ENCODE measurements at regions not wholly inside any gene's neighbourhood (a gene's known extent, or its start where the extent isn't known, plus 50 kb on each side); places are given as distances from the start of the nearest gene placed in this dataset.

GRCh38 chr12:30095511-30095910 is 311.8 kb upstream of the TMTC1 start:
- H3K36me3 ChIP-seq (ENCODE audit: control insufficient read depth, insufficient read depth, low read length), result no peaks in the 10 kb centered on the region
- H3K27me3 ChIP-seq (ENCODE audit: control insufficient read depth, insufficient read depth, low read length), result no peaks in the 10 kb centered on the region
- no peaks in the 10 kb centered on the region for H3K9me3 ChIP-seq (ENCODE audit: control insufficient read depth, insufficient read depth, low read length)
- H3K4me1 ChIP-seq (ENCODE audit: control insufficient read depth, insufficient read depth, low read length), result peaks cover 26% of the 10 kb centered on the region
- no peak overlapping the region for H3K4me3 ChIP-seq (ENCODE audit: low read depth, low read length)
- H3K9ac ChIP-seq (ENCODE audit: low read depth, low read length), result no peak overlapping the region
- no peak overlapping the region for H3K27ac ChIP-seq (ENCODE audit: low read depth, low read length)

DNA sequence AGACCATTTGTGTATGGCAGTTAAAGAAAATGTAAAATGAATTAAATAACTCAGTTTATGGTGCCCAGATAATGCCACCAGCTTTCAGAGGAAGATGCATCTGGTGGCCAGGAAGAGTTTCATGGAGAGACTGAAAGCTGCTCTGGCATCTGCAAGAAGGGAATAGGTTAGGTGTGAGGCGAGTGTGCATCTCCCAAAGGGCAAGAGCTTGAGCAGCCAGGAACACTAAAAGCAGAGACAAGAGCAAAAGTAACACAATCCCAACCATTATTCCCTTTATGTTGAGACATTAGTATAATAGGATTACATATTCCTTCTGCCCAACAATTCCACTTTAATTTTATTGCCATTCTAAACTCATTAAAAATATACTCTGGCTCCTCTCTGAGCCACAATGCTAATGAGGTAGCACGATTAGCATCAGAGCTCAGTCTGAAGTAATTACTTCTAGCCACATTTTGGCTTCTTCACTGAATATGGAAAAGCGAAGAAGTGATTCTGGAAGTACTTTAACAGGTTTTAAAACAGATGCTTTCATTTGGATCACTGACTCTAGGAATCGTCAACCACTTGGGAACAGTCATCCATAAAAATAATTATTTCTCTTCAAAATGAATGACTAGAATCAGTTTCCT is 309.4 kb upstream of the TMTC1 start:
- Histone ChIP-seq H3K4me3 (ENCODE audit: low read depth, low read length) (no peak overlapping the region), H3K4me1 (ENCODE audit: control insufficient read depth, insufficient read depth, low read length) (peaks cover 12% of the 10 kb centered on the region), H3K9ac (ENCODE audit: low read depth, low read length) (no peak overlapping the region), H3K36me3 (ENCODE audit: control insufficient read depth, insufficient read depth, low read length) (no peaks in the 10 kb centered on the region), H3K27ac (ENCODE audit: low read depth, low read length) (no peak overlapping the region), H3K9me3 (ENCODE audit: control insufficient read depth, insufficient read depth, low read length) (no peaks in the 10 kb centered on the region), H3K27me3 (ENCODE audit: control insufficient read depth, insufficient read depth, low read length) (no peaks in the 10 kb centered on the region)

DNA sequence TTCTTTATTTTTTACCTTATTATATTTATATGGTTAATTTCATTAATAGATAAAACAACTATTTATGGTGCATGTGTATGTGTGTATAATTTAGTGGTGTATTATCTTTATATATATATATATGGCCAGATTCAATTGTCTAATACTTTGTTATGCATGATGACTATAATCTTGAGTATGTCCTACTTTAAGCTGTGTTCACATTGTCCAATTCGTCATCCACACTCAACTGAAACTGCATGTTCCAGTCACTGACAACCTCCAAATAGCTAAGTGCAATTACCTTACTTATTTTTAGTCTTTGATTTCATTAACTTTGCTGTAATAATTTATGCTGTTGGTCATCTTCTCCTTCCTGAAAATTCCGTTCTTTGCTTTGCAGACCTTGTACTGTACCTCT is 306.5 kb upstream of the TMTC1 start:
- no peaks in the 10 kb centered on the region for H3K9me3 ChIP-seq (ENCODE audit: control insufficient read depth, insufficient read depth, low read length)
- no peaks in the 10 kb centered on the region for H3K4me1 ChIP-seq (ENCODE audit: control insufficient read depth, insufficient read depth, low read length)
- no peak overlapping the region for H3K4me3 ChIP-seq (ENCODE audit: low read depth, low read length)
- H3K36me3 ChIP-seq (ENCODE audit: control insufficient read depth, insufficient read depth, low read length), result no peaks in the 10 kb centered on the region
- no peak overlapping the region for H3K27ac ChIP-seq (ENCODE audit: low read depth, low read length)
- H3K27me3 ChIP-seq (ENCODE audit: control insufficient read depth, insufficient read depth, low read length), result no peaks in the 10 kb centered on the region
- no peak overlapping the region for H3K9ac ChIP-seq (ENCODE audit: low read depth, low read length)

- Histone ChIP-seq H3K4me3 (ENCODE audit: low read depth, low read length) (no peak overlapping the region), H3K4me1 (ENCODE audit: control insufficient read depth, insufficient read depth, low read length) (no peaks in the 10 kb centered on the region)
Measured at GRCh38 chr12:30088259-30088995, 304.7 kb upstream of the TMTC1 start.

DNA sequence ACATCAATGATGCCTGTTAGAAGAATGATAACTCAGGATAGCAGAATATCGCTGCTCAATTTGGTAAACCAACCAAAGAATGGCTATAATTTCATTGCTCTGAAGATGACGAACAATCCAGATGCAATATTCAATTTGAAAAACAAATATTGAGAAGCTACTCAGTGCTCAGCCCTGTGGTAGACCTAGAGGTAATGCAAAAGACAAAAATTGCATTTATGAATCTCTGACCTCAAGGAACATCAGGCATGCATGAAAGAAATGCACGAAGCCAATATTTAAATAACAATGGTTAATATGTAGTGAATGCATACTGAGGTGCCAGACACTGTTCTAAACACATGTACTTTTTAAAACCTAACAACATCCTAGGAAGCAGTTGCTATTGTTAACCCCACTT is 298.6 kb upstream of the TMTC1 start:
- H3K27me3 ChIP-seq (ENCODE audit: control insufficient read depth, insufficient read depth, low read length), result no peaks in the 10 kb centered on the region
- no peaks in the 10 kb centered on the region for H3K4me1 ChIP-seq (ENCODE audit: control insufficient read depth, insufficient read depth, low read length)
- no peaks in the 10 kb centered on the region for H3K9me3 ChIP-seq (ENCODE audit: control insufficient read depth, insufficient read depth, low read length)
- no peak overlapping the region for H3K27ac ChIP-seq (ENCODE audit: low read depth, low read length)
- H3K36me3 ChIP-seq (ENCODE audit: control insufficient read depth, insufficient read depth, low read length), result no peaks in the 10 kb centered on the region
- H3K9ac ChIP-seq (ENCODE audit: low read depth, low read length), result no peak overlapping the region
- no peak overlapping the region for H3K4me3 ChIP-seq (ENCODE audit: low read depth, low read length)

More at GRCh38 chr12:30088259-30088995, 304.7 kb upstream of the TMTC1 start:
- no peak overlapping the region for H3K9ac ChIP-seq (ENCODE audit: low read depth, low read length)
- H3K9me3 ChIP-seq (ENCODE audit: control insufficient read depth, insufficient read depth, low read length), result no peaks in the 10 kb centered on the region
- no peaks in the 10 kb centered on the region for H3K36me3 ChIP-seq (ENCODE audit: control insufficient read depth, insufficient read depth, low read length)
- H3K27me3 ChIP-seq (ENCODE audit: control insufficient read depth, insufficient read depth, low read length), result no peaks in the 10 kb centered on the region
- no peak overlapping the region for H3K27ac ChIP-seq (ENCODE audit: low read depth, low read length)

DNA sequence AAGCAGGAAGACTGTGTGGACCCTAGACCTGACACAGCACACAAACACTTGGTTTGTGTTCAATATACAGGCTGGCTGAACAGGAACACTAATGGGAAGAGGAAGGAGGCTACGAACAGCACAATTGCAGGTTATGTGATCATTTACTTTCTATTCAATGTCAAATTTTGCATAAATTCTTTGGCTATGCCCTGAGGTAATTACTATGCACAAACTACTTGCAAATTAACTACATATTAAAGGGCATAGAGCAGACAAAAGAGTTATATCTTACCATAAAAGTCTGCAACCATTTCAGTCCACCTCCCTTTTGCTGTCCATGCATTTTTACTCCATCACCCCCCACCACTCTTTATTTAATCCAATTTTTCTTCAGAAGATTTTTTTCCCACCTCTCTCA is 291.2 kb upstream of the TMTC1 start:
- no peak overlapping the region for H3K27ac ChIP-seq (ENCODE audit: low read depth, low read length)
- H3K9me3 ChIP-seq (ENCODE audit: control insufficient read depth, insufficient read depth, low read length), result no peaks in the 10 kb centered on the region; the same call in 1 of the 2 replicates
- no peaks in the 10 kb centered on the region for H3K36me3 ChIP-seq (ENCODE audit: control insufficient read depth, insufficient read depth, low read length)
- H3K27me3 ChIP-seq (ENCODE audit: control insufficient read depth, insufficient read depth, low read length), result no peaks in the 10 kb centered on the region
- H3K4me1 ChIP-seq (ENCODE audit: control insufficient read depth, insufficient read depth, low read length), result no peaks in the 10 kb centered on the region
- H3K4me3 ChIP-seq (ENCODE audit: low read depth, low read length), result no peak overlapping the region
- H3K9ac ChIP-seq (ENCODE audit: low read depth, low read length), result no peak overlapping the region

DNA sequence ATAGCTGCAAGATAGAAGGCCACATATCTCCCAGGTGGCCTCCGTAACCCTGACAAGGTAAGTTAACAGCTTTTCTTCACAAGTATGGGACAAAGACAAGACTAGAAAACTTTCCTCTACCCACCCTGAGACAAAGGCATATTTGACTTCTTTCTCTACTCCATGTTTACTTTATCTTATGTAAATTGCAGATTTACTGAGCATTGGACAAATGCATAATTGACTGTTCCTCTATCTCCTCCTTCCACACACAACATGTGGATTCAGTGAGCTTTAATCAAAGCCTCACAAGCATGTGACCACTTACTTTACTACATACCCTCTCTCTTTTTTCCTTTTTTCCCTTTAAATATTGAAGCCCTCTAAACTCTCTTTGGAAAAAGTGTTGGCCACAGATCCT is 289.1 kb upstream of the TMTC1 start:
- Histone ChIP-seq H3K27me3 (ENCODE audit: control insufficient read depth, insufficient read depth, low read length) (no peaks in the 10 kb centered on the region), H3K9me3 (ENCODE audit: control insufficient read depth, insufficient read depth, low read length) (no peaks in the 10 kb centered on the region; the same call in 1 of the 2 replicates), H3K4me3 (ENCODE audit: low read depth, low read length) (no peak overlapping the region), H3K4me1 (ENCODE audit: control insufficient read depth, insufficient read depth, low read length) (no peaks in the 10 kb centered on the region), H3K9ac (ENCODE audit: low read depth, low read length) (no peak overlapping the region), H3K36me3 (ENCODE audit: control insufficient read depth, insufficient read depth, low read length) (no peaks in the 10 kb centered on the region), H3K27ac (ENCODE audit: low read depth, low read length) (no peak overlapping the region)

- Histone ChIP-seq H3K27me3 (ENCODE audit: control insufficient read depth, insufficient read depth, low read length) (no peaks in the 10 kb centered on the region), H3K36me3 (ENCODE audit: control insufficient read depth, insufficient read depth, low read length) (no peaks in the 10 kb centered on the region), H3K27ac (ENCODE audit: low read depth, low read length) (no peak overlapping the region), H3K9me3 (ENCODE audit: control insufficient read depth, insufficient read depth, low read length) (no peaks in the 10 kb centered on the region), H3K4me1 (ENCODE audit: control insufficient read depth, insufficient read depth, low read length) (0 out of 2 replicates have a peak, but pooled peaks cover 4% of the 10 kb centered on the region), H3K9ac (ENCODE audit: low read depth, low read length) (no peak overlapping the region), H3K4me3 (ENCODE audit: low read depth, low read length) (no peak overlapping the region)
Measured at GRCh38 chr12:30067146-30067545, 283.4 kb upstream of the TMTC1 start.

GRCh38 chr12:30064906-30065305 is 281.2 kb upstream of the TMTC1 start:
- Histone ChIP-seq H3K4me1 (ENCODE audit: control insufficient read depth, insufficient read depth, low read length) (0 out of 2 replicates have a peak, but pooled peaks cover 4% of the 10 kb centered on the region), H3K9me3 (ENCODE audit: control insufficient read depth, insufficient read depth, low read length) (no peaks in the 10 kb centered on the region), H3K27me3 (ENCODE audit: control insufficient read depth, insufficient read depth, low read length) (no peaks in the 10 kb centered on the region), H3K27ac (ENCODE audit: low read depth, low read length) (no peak overlapping the region), H3K4me3 (ENCODE audit: low read depth, low read length) (no peak overlapping the region), H3K36me3 (ENCODE audit: control insufficient read depth, insufficient read depth, low read length) (no peaks in the 10 kb centered on the region), H3K9ac (ENCODE audit: low read depth, low read length) (no peak overlapping the region)

GRCh38 chr12:30063435-30063945 is 279.7 kb upstream of the TMTC1 start:
- no peak overlapping the region for H3K9ac ChIP-seq (ENCODE audit: low read depth, low read length)
- no peak overlapping the region for H3K27ac ChIP-seq (ENCODE audit: low read depth, low read length)
- H3K4me1 ChIP-seq (ENCODE audit: control insufficient read depth, insufficient read depth, low read length), result 0 out of 2 replicates have a peak, but pooled peaks cover 4% of the 10 kb centered on the region
- H3K27me3 ChIP-seq (ENCODE audit: control insufficient read depth, insufficient read depth, low read length), result no peaks in the 10 kb centered on the region
- H3K9me3 ChIP-seq (ENCODE audit: control insufficient read depth, insufficient read depth, low read length), result no peaks in the 10 kb centered on the region
- H3K36me3 ChIP-seq (ENCODE audit: control insufficient read depth, insufficient read depth, low read length), result no peaks in the 10 kb centered on the region
- H3K4me3 ChIP-seq (ENCODE audit: low read depth, low read length), result no peak overlapping the region

GRCh38 chr12:30048371-30048770 is 264.6 kb upstream of the TMTC1 start:
- Histone ChIP-seq H3K9ac (ENCODE audit: low read depth, low read length) (no peak overlapping the region), H3K27ac (ENCODE audit: low read depth, low read length) (peak overlapping the region; percentile 77), H3K4me1 (ENCODE audit: control insufficient read depth, insufficient read depth, low read length) (peaks cover 13% of the 10 kb centered on the region), H3K36me3 (ENCODE audit: control insufficient read depth, insufficient read depth, low read length) (no peaks in the 10 kb centered on the region), H3K4me3 (ENCODE audit: low read depth, low read length) (no peak overlapping the region), H3K9me3 (ENCODE audit: control insufficient read depth, insufficient read depth, low read length) (no peaks in the 10 kb centered on the region), H3K27me3 (ENCODE audit: control insufficient read depth, insufficient read depth, low read length) (no peaks in the 10 kb centered on the region)

All from HUES48 (cell line).